ENCODE measurements at regions not wholly inside any gene's neighbourhood (a gene's known extent, or its start where the extent isn't known, plus 50 kb on each side); places are given as distances from the start of the nearest gene placed in this dataset.

DNA sequence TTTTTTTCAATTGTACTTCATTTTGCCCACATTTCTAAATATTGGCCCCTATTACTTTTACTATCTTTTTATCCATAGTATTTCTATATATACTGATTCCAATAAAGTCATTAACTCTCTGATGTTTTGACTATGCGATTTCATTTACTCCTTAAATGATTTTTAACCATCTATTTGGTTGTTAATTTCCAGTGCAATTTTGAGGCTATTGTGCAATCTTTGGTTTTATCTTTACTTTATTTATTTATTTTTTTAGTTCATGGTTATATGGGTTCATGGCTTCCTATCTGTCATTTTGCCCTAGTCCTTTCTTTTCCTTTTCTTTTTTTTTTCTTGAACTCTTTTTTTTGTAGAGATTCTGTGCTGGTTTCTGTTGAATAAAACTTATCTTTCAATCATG lies 1408.0 kb upstream of the GBE1 start:
- Histone ChIP-seq H3K79me2 (ENCODE audit: low read length) (no peaks in the 10 kb centered on the region), H4K20me1 (ENCODE audit: insufficient read depth, low read length) (no peaks in the 10 kb centered on the region), H3K4me2 (ENCODE audit: low read depth, low read length) (no peak overlapping the region), H2AFZ (ENCODE audit: low read length) (no peak overlapping the region), H3K9me2 (replicated peaks; ENCODE audit: insufficient read depth, low read length) (no peaks in the 10 kb centered on the region), H3K9me3 (replicated peaks; ENCODE audit: insufficient read depth, low read length) (no peaks in the 10 kb centered on the region), H3K27ac (ENCODE audit: low read length) (no peak overlapping the region), H3K36me3 (replicated peaks; ENCODE audit: insufficient read depth, low read length) (no peaks in the 10 kb centered on the region), H3F3A (ENCODE audit: insufficient read depth, low read length) (no peaks in the 10 kb centered on the region), H3K4me3 (ENCODE audit: low read length) (no peak overlapping the region), H3K4me1 (ENCODE audit: low read length) (no peaks in the 10 kb centered on the region), H3K27me3 (replicated peaks; ENCODE audit: insufficient read depth, low read length) (no peaks in the 10 kb centered on the region), H3K9ac (ENCODE audit: low read length) (no peak overlapping the region)
- no peak for DNase-seq
- TF ChIP-seq EZH2 (optimal IDR thresholded peaks at IDR 0.05; ENCODE audit: low read depth, low read length) (no peak), EZH2phosphoT487 (IDR thresholded peaks at IDR 0.05; ENCODE audit: low read length) (no peak)
- TF ChIP-seq, protein P1, sequence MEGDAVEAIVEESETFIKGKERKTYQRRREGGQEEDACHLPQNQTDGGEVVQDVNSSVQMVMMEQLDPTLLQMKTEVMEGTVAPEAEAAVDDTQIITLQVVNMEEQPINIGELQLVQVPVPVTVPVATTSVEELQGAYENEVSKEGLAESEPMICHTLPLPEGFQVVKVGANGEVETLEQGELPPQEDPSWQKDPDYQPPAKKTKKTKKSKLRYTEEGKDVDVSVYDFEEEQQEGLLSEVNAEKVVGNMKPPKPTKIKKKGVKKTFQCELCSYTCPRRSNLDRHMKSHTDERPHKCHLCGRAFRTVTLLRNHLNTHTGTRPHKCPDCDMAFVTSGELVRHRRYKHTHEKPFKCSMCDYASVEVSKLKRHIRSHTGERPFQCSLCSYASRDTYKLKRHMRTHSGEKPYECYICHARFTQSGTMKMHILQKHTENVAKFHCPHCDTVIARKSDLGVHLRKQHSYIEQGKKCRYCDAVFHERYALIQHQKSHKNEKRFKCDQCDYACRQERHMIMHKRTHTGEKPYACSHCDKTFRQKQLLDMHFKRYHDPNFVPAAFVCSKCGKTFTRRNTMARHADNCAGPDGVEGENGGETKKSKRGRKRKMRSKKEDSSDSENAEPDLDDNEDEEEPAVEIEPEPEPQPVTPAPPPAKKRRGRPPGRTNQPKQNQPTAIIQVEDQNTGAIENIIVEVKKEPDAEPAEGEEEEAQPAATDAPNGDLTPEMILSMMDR (IDR thresholded peaks at IDR 0.05; ENCODE audit: low read length) = no peak

DNA sequence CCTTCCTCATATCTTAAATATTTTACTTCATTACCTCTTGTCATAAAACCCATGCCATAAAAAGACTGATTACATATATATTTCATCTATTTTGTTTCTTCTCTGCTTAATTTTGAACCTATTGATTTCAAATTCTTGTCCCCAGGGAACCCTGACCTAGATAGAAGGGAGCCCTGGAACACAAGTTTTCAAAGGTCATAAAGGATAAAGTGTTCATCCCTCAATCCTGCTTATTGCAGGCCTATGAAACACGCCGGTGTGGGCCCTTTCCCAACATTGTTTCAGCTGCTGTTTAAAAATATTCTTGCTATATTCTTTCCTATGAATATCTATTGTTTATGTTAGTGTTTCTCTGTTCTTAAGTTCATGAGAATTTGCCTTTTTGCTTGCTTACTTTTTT lies 1389.5 kb upstream of the GBE1 start:
- no peak overlapping the region for H3K4me2 ChIP-seq (ENCODE audit: low read depth, low read length)
- no peak for DNase-seq
- no peak overlapping the region for H3K27ac ChIP-seq (ENCODE audit: low read length)
- no peaks in the 10 kb centered on the region for H3K4me1 ChIP-seq (ENCODE audit: low read length)
- no peaks in the 10 kb centered on the region for H3F3A ChIP-seq (ENCODE audit: insufficient read depth, low read length)
- H4K20me1 ChIP-seq (ENCODE audit: insufficient read depth, low read length) = no peaks in the 10 kb centered on the region
- H3K27me3 ChIP-seq (replicated peaks; ENCODE audit: insufficient read depth, low read length) = no peaks in the 10 kb centered on the region
- H3K79me2 ChIP-seq (ENCODE audit: low read length) = no peaks in the 10 kb centered on the region
- H3K9me3 ChIP-seq (replicated peaks; ENCODE audit: insufficient read depth, low read length) = no peaks in the 10 kb centered on the region
- TF ChIP-seq EZH2 (optimal IDR thresholded peaks at IDR 0.05; ENCODE audit: low read depth, low read length) (no peak), EZH2phosphoT487 (IDR thresholded peaks at IDR 0.05; ENCODE audit: low read length) (no peak)
- TF ChIP-seq, protein P1 (IDR thresholded peaks at IDR 0.05; ENCODE audit: low read length) = no peak
- no peak overlapping the region for H3K9ac ChIP-seq (ENCODE audit: low read length)
- H3K4me3 ChIP-seq (ENCODE audit: low read length) = no peak overlapping the region
- H3K9me2 ChIP-seq (replicated peaks; ENCODE audit: insufficient read depth, low read length) = no peaks in the 10 kb centered on the region
- no peaks in the 10 kb centered on the region for H3K36me3 ChIP-seq (replicated peaks; ENCODE audit: insufficient read depth, low read length)
- H2AFZ ChIP-seq (ENCODE audit: low read length) = no peak overlapping the region

DNA sequence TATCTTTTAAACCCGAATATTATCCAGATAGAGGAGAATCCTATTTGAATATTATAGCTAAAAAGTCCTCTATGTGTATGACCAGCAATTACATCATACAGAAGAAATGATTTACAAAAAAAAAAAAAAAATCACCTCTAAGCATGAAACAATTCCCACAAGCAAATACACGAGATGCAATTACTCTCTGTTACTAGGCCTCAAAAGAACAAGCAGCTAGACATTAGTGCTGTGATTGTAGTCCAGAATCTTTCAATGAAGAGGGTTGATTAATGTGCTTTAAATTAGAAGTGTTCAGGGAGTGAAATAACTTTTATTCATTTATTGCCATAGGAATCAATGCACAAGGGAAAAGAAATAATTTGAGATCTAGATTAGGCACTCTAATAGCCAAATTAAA lies 1379.5 kb upstream of the GBE1 start:
- Histone ChIP-seq H3K9ac (ENCODE audit: low read length) (no peak overlapping the region), H3K36me3 (replicated peaks; ENCODE audit: insufficient read depth, low read length) (no peaks in the 10 kb centered on the region), H3K4me3 (ENCODE audit: low read length) (no peak overlapping the region), H3K27ac (ENCODE audit: low read length) (no peak overlapping the region), H3K9me2 (replicated peaks; ENCODE audit: insufficient read depth, low read length) (no peaks in the 10 kb centered on the region), H3K4me2 (ENCODE audit: low read depth, low read length) (no peak overlapping the region), H3K9me3 (replicated peaks; ENCODE audit: insufficient read depth, low read length) (no peaks in the 10 kb centered on the region), H2AFZ (ENCODE audit: low read length) (no peak overlapping the region), H3F3A (ENCODE audit: insufficient read depth, low read length) (no peaks in the 10 kb centered on the region), H3K27me3 (replicated peaks; ENCODE audit: insufficient read depth, low read length) (no peaks in the 10 kb centered on the region), H3K4me1 (ENCODE audit: low read length) (no peaks in the 10 kb centered on the region), H3K79me2 (ENCODE audit: low read length) (no peaks in the 10 kb centered on the region), H4K20me1 (ENCODE audit: insufficient read depth, low read length) (no peaks in the 10 kb centered on the region)
- DNase-seq = no peak
- TF ChIP-seq EZH2phosphoT487 (IDR thresholded peaks at IDR 0.05; ENCODE audit: low read length) = no peak
- TF ChIP-seq, protein P1 (IDR thresholded peaks at IDR 0.05; ENCODE audit: low read length) = no peak
- TF ChIP-seq EZH2 (optimal IDR thresholded peaks at IDR 0.05; ENCODE audit: low read depth, low read length) = no peak

Data from MM.1S (cell line).